ENCODE measurements at regions not wholly inside any gene's neighbourhood (a gene's known extent, or its start where the extent isn't known, plus 50 kb on each side); places are given as distances from the start of the nearest gene placed in this dataset.

- Mint-ChIP-seq H3K27me3 (ENCODE audit: insufficient read depth) (no peaks in the 10 kb centered on the region), H3K4me1 (ENCODE audit: low read depth) (no peaks in the 10 kb centered on the region), H3K36me3 (ENCODE audit: low read depth) (no peaks in the 10 kb centered on the region), H3K4me3 (no peak overlapping the region), H3K9me3 (no peaks in the 10 kb centered on the region), H3K27ac (no peak overlapping the region)
- no peak for DNase-seq (ENCODE audit: low spot score)
- intact Hi-C loops (cut with micrococcal nuclease) = no loop called here
Measured at GRCh38 chr7:45984386-45985295, 63.6 kb upstream of the IGFBP3 start.

- no peaks in the 10 kb centered on the region for H3K36me3 Mint-ChIP-seq (ENCODE audit: low read depth)
- H3K4me3 Mint-ChIP-seq = no peak overlapping the region
- no peaks in the 10 kb centered on the region for H3K9me3 Mint-ChIP-seq
- intact Hi-C loops (cut with micrococcal nuclease) = no loop called here
- H3K4me1 Mint-ChIP-seq (ENCODE audit: low read depth) = no peaks in the 10 kb centered on the region
- no peaks in the 10 kb centered on the region for H3K27me3 Mint-ChIP-seq (ENCODE audit: insufficient read depth)
- no peak for DNase-seq (ENCODE audit: low spot score)
- H3K27ac Mint-ChIP-seq = no peak overlapping the region
Measured at GRCh38 chr7:45983720-45984255, 62.7 kb upstream of the IGFBP3 start.

- no peaks in the 10 kb centered on the region for H3K27me3 Mint-ChIP-seq (ENCODE audit: insufficient read depth)
- no peaks in the 10 kb centered on the region for H3K9me3 Mint-ChIP-seq
- DNase-seq (ENCODE audit: low spot score) = no peak
- H3K4me1 Mint-ChIP-seq (ENCODE audit: low read depth) = no peaks in the 10 kb centered on the region
- H3K36me3 Mint-ChIP-seq (ENCODE audit: low read depth) = no peaks in the 10 kb centered on the region
- H3K27ac Mint-ChIP-seq = no peak overlapping the region
- H3K4me3 Mint-ChIP-seq = no peak overlapping the region
- intact Hi-C loops (cut with micrococcal nuclease) = no loop called here
Measured at GRCh38 chr7:45982907-45983719, 62.0 kb upstream of the IGFBP3 start.

- Mint-ChIP-seq H3K27ac (no peak overlapping the region), H3K4me3 (no peak overlapping the region), H3K9me3 (no peaks in the 10 kb centered on the region), H3K4me1 (ENCODE audit: low read depth) (no peaks in the 10 kb centered on the region), H3K27me3 (ENCODE audit: insufficient read depth) (no peaks in the 10 kb centered on the region), H3K36me3 (ENCODE audit: low read depth) (no peaks in the 10 kb centered on the region)
- intact Hi-C loops (cut with micrococcal nuclease) = no loop called here
- no peak for DNase-seq (ENCODE audit: low spot score)
Measured at GRCh38 chr7:45982132-45982531, 61.1 kb upstream of the IGFBP3 start.

- Mint-ChIP-seq H3K4me3 (no peak overlapping the region), H3K9me3 (no peaks in the 10 kb centered on the region), H3K27me3 (ENCODE audit: insufficient read depth) (no peaks in the 10 kb centered on the region), H3K36me3 (ENCODE audit: low read depth) (no peaks in the 10 kb centered on the region), H3K27ac (no peak overlapping the region), H3K4me1 (ENCODE audit: low read depth) (no peaks in the 10 kb centered on the region)
- intact Hi-C loops (cut with micrococcal nuclease) = no loop called here
- no peak for DNase-seq (ENCODE audit: low spot score)
Measured at GRCh38 chr7:45980973-45981372, 59.9 kb upstream of the IGFBP3 start.

- intact Hi-C loops (cut with micrococcal nuclease) = no loop called here
- no peaks in the 10 kb centered on the region for H3K4me1 Mint-ChIP-seq (ENCODE audit: low read depth)
- no peaks in the 10 kb centered on the region for H3K27me3 Mint-ChIP-seq (ENCODE audit: insufficient read depth)
- no peaks in the 10 kb centered on the region for H3K36me3 Mint-ChIP-seq (ENCODE audit: low read depth)
- no peak overlapping the region for H3K27ac Mint-ChIP-seq
- no peak for DNase-seq (ENCODE audit: low spot score)
- H3K4me3 Mint-ChIP-seq = no peak overlapping the region
- no peaks in the 10 kb centered on the region for H3K9me3 Mint-ChIP-seq
Measured at GRCh38 chr7:45980181-45980905, 59.3 kb upstream of the IGFBP3 start.

- Mint-ChIP-seq H3K4me1 (ENCODE audit: low read depth) (no peaks in the 10 kb centered on the region), H3K27ac (no peak overlapping the region), H3K4me3 (no peak overlapping the region), H3K27me3 (ENCODE audit: insufficient read depth) (no peaks in the 10 kb centered on the region), H3K9me3 (no peaks in the 10 kb centered on the region), H3K36me3 (ENCODE audit: low read depth) (no peaks in the 10 kb centered on the region)
- intact Hi-C loops (cut with micrococcal nuclease) = no loop called here
- no peak for DNase-seq (ENCODE audit: low spot score)
Measured at GRCh38 chr7:45979275-45980180, 58.5 kb upstream of the IGFBP3 start.

GRCh38 chr7:45978731-45979211, 57.7 kb upstream of the IGFBP3 start:
- H3K4me1 Mint-ChIP-seq (ENCODE audit: low read depth) = no peaks in the 10 kb centered on the region
- no peak overlapping the region for H3K27ac Mint-ChIP-seq
- H3K27me3 Mint-ChIP-seq (ENCODE audit: insufficient read depth) = no peaks in the 10 kb centered on the region
- DNase-seq (ENCODE audit: low spot score) = no peak
- H3K36me3 Mint-ChIP-seq (ENCODE audit: low read depth) = no peaks in the 10 kb centered on the region
- intact Hi-C loops (cut with micrococcal nuclease) = no loop called here
- no peaks in the 10 kb centered on the region for H3K9me3 Mint-ChIP-seq
- H3K4me3 Mint-ChIP-seq = no peak overlapping the region

- intact Hi-C loops (cut with micrococcal nuclease) = no loop called here
- no peaks in the 10 kb centered on the region for H3K27me3 Mint-ChIP-seq (ENCODE audit: insufficient read depth)
- DNase-seq (ENCODE audit: low spot score) = no peak
- no peak overlapping the region for H3K27ac Mint-ChIP-seq
- H3K4me1 Mint-ChIP-seq (ENCODE audit: low read depth) = no peaks in the 10 kb centered on the region
- H3K4me3 Mint-ChIP-seq = no peak overlapping the region
- H3K36me3 Mint-ChIP-seq (ENCODE audit: low read depth) = no peaks in the 10 kb centered on the region
- no peaks in the 10 kb centered on the region for H3K9me3 Mint-ChIP-seq
Measured at GRCh38 chr7:45978010-45978681, 57.1 kb upstream of the IGFBP3 start.

GRCh38 chr7:45977256-45977780, 56.2 kb upstream of the IGFBP3 start:
- no peak for DNase-seq (ENCODE audit: low spot score)
- intact Hi-C loops (cut with micrococcal nuclease) = no loop called here
- no peaks in the 10 kb centered on the region for H3K9me3 Mint-ChIP-seq
- no peak overlapping the region for H3K27ac Mint-ChIP-seq
- no peaks in the 10 kb centered on the region for H3K27me3 Mint-ChIP-seq (ENCODE audit: insufficient read depth)
- no peaks in the 10 kb centered on the region for H3K36me3 Mint-ChIP-seq (ENCODE audit: low read depth)
- H3K4me3 Mint-ChIP-seq = no peak overlapping the region
- no peaks in the 10 kb centered on the region for H3K4me1 Mint-ChIP-seq (ENCODE audit: low read depth)

GRCh38 chr7:45976485-45976856, 55.4 kb upstream of the IGFBP3 start:
- Mint-ChIP-seq H3K27me3 (ENCODE audit: insufficient read depth) (no peaks in the 10 kb centered on the region), H3K27ac (no peak overlapping the region), H3K36me3 (ENCODE audit: low read depth) (no peaks in the 10 kb centered on the region), H3K4me3 (no peak overlapping the region), H3K4me1 (ENCODE audit: low read depth) (no peaks in the 10 kb centered on the region), H3K9me3 (no peaks in the 10 kb centered on the region)
- intact Hi-C loops (cut with micrococcal nuclease) = no loop called here
- DNase-seq (ENCODE audit: low spot score) = no peak
